ENCODE measurements at regions not wholly inside any gene's neighbourhood (a gene's known extent, or its start where the extent isn't known, plus 50 kb on each side); places are given as distances from the start of the nearest gene placed in this dataset.

DNA sequence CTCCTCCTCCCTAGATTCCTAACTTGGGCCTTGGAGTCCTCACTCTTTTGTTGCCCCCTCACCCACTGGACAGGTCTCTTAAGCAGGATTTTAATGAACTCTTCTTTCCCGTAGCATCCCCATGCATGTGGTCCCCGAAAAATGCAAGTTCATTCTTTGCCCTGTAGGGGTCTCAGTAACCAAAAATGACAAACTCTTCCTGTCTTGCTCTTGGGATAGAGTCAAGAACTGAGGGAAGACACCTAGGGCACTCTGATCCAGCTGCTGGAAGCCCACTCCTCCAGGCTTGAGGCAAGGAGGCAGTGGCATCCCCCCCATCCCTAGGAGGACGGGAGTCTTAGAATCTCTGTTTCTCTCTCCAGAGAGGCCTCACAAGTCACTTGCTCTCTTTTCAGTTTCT lies 987.0 kb downstream of the DIAPH3 start:
- no peak for DNase-seq

DNA sequence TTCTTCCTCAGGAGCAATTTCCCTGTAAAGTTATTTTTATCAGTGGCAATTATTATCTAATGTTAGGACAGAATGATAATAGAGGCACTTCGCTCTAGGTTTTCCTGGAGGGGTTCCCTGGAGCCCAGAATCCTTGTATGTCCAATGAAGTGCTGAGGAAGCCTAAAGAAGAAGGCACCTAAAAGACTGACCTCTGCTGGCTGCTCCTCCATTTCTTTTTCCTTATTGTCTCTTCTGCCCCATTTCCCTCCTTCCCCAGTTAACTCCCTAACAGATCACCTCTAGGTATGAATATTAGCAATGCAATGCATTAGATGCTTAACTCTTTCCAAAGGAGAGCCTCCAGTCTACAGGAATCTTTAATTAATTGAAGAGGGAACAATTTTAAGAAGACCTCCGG lies 985.4 kb downstream of the DIAPH3 start:
- no peak for DNase-seq

DNA sequence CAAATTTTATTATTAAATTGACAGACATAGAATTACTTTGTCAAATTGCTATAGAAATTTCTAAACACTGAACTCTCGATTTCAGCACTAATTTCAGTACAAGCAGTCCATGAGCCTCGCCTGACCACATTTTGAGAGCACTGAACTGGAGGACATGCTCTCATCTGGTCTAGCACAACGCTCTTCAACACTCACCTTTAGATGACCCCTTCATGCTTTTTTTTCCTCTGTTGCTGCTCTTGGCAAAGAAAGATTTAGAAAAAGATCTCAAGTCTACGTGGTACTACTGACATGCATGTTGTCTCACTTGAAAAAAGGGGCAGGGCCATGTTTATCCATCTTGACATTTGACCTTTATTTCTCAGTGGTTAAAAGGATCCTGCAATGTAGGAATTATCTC lies 981.5 kb downstream of the DIAPH3 start:
- no peak for DNase-seq

DNA sequence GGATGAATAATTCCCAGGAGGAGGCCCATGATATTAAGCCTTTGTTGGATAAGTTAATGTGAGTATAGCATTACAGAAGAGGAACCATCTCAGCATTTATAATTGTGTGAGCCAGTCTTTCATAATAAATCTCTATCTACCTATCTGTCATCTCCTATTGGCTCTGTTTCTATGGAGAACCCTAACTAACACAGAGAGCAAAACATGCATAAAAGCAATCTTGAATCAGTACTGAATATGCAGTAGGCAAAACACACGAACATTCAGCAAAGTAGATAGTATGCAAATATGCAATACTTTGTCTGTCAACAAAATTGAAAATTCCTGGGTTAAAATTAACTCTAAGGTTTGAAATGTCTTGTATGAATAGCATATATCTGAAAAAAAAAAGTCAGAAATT lies 966.3 kb downstream of the DIAPH3 start:
- no peak for DNase-seq

DNA sequence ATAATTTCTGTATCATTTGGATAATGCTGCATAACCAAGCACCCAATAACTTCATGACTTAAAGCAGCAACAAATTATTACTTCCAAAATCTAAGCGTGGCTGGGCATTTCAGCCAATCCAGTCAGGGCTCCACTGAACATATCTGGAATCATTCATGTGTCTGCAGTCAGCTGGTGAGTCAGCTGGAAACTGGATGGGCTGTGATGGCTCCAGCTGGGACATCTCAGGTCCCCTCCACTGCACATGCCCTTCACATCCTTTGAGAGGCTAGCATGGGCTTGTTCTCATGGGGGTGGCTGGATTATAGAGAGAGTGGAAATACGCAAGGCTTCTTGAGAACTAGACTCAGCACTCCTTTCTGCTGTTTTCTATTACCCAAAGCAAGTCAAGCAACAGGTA lies 961.9 kb downstream of the DIAPH3 start:
- no peak for DNase-seq

DNA sequence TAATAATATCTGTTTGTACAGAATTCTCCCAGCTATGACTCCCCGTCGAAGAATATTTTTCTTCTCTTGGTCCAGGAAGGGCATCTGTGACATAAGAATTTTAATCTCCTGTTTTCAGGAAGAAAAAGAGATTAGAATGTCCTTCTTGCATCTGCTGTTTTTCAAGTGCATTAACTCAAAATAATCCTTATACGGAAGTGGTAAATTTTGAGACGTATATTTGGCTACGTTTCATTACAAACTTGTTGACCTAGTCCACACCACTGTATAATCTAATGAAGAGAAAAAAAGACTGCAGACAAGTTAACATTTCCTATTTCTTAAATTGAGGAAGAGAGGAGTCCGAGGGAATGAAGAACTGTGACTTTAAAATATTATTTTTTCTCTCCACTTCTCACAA lies 959.9 kb downstream of the DIAPH3 start:
- no peak for DNase-seq

DNA sequence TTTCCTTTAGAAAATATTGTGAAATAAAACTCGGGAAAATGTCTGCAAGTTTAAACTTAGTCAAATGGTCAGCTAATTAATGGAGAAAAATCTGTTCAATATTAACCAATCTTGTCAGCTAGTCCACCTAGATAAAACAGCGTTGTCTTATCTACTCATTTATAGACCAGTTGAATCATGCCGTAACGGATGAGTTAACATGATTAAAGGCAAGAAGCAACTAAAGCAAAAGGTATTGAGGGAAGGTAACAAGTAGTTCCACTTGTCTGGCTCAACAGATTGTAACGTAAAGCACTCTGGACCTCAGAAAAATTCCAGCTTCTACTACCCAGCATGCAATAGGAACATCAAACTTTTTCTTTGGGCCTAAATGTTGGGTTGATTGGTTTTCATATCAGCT lies 958.2 kb downstream of the DIAPH3 start:
- no peak for DNase-seq

DNA sequence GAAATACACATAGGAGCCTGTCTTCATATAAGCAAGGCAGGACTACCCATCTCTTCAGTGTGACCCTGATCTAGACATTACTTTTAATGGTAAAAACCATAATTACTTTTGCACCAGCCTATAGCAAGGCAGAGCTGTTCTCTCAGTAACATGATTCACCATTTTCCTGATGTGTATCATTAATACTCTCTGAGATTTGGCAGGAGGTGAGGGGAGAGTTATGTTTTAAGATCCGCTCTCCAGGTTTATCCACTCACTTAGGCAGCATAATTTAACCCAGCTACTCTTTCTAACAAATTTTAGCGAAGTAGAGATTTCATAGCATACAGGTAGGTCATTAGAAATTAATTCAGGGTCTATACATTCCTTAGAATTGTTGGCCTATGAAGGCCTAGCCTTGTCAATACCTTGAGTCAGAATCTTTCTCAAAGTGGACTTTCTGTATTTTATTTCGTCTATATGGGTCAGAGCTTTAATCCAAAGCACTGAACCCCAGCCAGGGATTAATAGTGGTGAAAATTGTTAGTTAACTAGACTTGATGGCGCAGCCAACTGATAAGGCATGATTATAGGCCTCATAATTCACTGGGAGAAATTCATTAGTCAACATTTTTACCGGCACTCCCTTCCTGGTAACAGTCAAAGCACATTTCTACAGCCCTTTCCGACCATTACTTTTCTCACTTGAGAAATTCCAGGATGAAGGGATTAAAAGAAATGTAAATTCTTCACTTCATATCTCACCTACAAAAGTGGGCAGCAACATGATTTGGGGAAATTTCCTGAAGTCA lies 955.1 kb downstream of the DIAPH3 start:
- DNase-seq = no peak

DNA sequence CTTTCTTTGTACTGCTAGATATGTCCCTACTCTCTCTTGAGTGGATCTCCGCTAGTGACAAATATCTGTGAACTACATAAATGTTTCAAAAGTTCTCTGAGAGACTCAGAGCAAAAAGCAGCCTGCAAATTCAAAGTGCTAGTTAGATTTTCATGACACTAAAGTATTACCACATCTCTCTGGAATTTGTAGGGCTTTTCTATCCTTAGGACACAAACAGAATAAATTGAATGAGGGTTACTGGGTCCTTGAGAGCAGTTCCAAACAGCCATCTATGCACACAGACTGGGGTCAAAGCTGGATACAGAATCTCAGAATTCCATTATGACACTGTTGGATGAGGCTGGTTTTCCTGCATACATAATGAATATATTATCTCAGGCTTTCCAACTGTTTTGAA lies 953.2 kb downstream of the DIAPH3 start:
- no peak for DNase-seq

DNA sequence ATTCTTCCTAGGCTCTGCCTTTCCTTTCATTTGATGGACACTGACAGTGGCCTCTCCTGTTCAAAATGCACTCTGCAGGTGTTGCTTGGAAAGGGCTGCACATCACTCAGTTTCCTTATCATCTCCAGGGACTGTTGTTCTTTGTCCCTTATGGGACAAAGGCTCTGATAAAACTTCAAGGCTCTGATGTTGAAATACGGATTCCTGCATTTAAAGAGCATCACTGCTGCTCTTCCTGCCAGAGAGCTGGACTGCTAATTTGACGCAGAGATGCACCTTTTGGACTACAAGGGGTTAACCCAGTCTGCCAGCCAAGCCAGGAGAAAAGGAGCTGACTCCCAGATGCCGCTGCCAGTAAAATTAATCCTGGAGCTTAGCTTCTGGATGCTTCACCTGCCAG lies 952.1 kb downstream of the DIAPH3 start:
- DNase-seq = no peak

DNA sequence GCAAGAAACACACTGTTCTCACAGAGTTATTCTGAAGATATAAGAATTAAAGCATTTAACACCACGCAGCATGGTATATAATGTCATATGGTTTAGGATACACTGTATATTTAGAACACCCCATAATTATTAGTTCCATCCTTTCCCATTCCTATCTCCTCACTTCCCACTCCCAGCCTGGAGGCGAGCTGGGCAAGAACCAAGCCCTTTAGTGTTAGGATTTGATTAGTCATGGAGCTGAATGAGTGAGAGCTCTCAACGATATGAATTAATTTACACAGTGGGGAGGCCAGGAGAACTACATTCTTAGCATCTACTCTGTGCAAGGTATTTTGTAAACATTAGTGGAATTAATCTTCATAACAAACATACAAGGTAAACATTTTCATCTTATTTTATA lies 934.3 kb downstream of the DIAPH3 start:
- no peak for DNase-seq

DNA sequence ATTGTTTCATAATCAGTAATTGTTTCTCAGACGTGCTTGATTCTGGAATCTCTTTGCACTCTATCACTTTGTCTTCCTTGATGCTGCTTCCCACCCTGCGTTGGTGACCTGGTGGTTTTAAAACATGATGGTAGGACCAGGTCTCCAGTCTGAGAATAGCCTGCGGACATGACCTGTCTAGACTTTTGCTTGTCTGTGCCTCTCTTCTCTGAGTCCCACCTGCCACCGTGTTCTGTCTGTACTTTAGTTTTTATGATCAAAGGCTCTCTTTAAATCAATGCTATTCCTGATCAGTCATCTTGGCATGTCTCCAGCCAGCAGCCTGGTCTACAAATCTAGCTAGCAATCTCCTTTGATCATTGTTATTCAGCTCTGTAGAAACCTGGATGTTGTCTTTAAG lies 933.9 kb downstream of the DIAPH3 start:
- no peak for DNase-seq

DNA sequence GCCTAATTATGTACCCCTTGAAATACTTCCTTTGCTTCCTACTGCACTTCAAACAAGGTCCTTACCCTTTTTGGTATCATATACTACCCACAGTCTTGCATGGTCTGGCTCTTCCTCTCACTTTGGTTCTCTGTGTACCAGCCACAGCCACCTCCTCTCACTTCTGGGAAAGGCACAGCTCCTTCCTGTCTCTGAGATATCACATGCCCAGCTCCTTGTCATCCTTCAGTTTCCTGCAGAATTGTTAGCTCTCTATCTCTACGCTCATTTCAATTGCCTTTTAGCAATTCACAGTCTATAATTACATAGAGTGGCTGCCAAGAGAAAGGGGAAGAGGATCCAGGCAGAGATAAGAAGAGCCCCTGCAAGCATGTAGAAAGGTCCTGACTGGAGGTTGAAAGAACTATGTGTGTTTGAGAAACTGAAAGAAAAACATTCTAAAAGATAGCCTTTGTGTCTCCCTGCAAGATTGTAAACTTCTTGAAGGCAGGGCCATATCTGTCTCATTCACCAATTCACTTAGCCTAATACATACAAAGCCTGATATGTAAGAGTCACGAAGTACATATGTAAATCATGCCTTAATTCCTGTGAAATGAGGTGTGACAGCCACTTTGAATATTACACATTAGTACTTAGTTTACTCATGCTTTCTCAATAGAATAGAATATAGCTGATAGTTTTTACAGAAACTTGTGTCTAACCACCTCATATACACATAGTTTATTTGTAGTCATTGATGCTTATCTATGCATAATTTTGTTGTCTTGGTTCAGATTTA lies 933.1 kb downstream of the DIAPH3 start:
- DNase-seq = no peak

DNA sequence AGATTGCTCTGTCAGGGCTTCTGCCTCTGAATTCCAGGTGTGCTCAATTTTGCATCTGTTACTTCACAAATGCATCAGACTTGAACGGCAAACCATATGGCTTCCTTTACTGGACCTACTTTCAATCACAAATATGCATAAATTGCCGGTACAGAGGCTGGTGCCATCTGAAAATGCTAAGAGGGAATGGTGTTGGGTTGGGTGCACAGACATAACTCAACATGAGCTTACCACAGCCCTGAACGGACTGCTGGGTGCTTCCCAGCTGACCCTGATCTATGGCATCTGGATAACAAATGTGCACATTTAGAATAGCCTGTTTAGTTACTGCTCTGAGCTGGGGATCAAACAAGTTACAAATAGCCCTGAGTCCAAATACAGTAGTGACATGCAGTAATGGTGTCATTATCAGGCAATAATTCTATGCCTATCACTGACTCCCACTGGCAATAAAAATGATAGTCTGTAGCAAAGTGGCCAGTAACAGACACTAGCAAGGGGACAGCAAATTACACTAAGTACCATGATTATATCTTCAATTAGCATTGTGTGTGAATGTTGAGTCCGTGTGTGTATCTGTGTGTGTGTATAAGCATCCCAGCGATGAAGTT lies 927.3 kb downstream of the DIAPH3 start:
- DNase-seq = no peak

DNA sequence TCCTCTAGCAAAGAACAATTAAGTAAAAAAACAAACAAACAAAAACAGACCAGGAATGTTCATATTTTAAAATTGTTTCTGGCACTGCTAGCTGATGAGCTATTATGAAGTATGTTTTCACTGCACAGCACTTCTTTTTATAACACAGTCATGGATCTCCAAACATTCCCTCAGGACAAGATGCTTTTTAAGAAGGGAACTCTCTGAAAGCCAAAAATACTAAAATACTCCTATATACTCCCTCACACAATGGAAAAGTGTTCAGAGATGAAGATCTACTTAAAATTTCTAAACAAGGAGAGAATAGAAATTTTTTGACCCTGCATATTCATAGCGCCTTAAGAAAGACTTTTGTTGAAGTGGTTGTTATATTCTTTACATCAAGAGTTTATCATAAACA lies 926.8 kb downstream of the DIAPH3 start:
- no peak for DNase-seq

DNA sequence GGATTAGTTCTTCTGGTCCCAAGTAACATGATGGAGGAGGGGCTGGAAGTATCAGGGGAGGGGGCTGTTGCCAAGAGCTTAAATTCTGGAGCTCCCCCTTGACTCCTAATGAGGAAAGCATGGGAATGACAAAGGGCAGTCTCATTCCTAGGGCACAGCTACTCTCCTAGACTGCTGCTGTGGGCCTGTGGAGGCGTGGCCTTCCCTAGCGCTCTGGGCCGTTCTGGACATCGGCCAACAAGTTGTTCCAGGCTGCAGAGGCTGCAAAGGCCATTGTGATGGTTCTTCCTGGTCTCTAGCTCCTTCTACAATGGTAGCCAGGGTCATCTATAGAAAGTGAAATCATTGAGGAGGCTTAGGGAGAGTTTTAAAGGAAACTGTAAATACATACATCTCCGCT lies 916.6 kb downstream of the DIAPH3 start:
- DNase-seq = no peak

DNA sequence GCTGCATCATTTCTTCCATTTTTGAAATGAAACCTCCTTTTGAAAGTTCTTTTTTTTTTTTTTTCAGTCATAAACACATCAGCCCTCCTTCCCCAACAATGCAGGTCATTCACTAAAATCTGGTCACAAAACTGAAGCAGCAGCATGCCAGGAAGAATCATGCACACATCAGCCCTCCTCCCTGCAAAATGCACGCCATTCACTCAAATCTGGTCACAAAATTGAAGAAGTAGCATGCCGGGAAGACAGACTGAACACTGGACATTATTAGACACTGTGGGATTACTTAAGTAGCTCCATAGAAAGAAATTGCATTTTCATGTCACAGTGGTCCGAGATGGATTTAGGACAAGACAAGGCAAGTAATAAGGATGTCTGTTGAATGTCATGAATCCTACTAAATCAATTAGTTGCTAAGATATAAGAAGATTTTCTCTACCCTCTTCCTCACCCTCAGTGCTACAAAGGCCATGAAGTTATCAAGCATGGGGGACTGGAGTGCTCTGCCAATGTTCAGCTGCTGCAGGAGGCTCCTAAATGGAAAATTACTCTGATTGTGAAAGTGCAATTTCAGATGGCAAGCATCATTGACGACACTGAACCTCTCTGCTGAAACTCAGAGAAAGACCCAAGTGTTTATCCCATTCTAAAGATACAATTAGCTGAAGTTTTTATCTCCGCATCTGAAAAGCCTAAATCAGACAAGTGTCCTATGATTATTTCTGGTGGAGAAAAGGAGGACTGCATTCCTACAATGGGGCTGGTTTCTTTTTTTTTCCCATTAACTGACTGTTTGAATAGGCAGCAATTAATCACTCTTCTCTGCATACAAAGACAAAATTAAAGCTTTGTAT lies 913.2 kb downstream of the DIAPH3 start:
- no peak for DNase-seq

DNA sequence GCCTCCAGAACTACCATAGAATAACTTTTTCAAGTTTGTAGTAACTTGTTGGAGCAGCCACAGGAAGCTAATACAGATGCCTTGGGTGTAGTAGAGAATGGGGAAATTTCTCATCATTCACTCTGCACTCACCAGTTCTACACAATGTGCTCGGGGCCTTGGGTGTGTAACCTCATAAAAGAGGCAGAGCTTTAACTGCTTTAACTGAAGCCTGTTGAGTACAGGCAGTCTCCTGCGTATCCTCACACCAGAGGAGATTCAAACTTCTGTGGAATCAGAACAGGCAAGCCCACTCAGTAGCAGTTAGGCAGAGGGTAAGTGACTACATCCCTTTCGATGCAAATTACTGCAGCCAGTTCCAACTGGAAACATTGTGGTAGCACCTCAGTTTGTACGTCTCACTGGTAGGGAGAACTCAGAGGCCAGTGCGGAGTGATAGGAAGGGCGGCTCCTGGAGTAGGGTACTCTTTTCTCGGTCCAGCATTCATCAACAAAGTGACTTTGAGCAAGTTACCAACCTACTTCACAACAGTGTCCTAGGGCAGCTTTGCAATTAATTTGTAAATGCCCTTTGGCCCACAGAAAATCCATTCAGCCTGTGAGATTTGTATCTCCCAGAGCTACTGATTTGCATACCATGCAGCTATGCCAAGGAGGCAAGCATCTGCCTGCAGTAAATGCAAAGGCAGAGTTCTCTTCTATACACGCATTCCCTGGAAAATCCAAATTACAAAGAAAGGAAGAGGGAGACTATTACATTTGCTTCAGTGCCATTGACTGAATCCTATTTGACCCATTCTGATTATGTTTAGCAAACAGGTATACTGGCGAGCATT lies 904.3 kb downstream of the DIAPH3 start:
- no peak for DNase-seq

DNA sequence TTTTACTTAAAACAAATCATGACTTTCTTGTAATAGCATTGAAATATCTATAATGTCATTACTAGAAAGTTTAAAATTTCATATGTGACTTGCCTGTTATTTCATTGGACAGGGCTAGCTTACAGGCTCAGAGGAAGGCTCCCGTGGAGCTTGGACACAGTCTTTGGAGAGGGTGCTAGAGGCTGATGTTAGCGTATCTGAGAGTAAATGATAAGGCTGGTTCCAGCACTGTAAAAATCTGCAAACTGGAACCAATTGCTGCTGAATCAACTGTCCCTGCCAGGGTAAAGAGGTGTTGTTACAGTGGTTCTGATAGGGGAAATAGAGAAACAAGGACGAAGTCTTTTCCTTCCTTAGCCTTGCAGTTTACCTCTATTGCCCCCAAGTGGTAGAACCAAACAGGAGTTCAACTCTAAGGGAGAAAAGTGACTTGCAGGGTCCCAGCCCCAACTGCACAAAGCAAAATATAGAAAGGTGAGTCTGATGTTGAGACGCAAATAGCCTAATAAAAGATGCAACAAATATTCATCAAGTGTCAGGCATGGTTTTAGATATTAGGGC lies 901.7 kb downstream of the DIAPH3 start:
- DNase-seq = no peak

DNA sequence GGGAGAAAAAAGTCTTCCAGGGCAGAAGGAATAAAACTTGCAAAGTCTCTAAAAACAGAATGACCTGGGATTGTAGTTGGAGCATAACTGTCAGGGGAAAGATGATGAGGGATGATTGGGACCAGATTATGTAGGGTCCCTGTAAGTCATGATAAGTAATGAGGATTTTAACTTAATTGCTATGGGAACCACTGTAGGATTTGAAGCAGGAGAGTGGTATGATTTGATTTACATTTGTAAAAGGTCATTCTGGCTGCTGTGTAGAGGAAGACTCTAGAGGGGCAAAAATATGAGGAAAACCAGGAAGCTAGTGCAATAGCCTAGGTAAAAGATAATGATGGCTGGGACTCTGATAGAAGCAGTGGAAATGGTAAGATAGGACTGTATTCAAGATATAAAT lies 900.2 kb downstream of the DIAPH3 start:
- DNase-seq = no peak

DNA sequence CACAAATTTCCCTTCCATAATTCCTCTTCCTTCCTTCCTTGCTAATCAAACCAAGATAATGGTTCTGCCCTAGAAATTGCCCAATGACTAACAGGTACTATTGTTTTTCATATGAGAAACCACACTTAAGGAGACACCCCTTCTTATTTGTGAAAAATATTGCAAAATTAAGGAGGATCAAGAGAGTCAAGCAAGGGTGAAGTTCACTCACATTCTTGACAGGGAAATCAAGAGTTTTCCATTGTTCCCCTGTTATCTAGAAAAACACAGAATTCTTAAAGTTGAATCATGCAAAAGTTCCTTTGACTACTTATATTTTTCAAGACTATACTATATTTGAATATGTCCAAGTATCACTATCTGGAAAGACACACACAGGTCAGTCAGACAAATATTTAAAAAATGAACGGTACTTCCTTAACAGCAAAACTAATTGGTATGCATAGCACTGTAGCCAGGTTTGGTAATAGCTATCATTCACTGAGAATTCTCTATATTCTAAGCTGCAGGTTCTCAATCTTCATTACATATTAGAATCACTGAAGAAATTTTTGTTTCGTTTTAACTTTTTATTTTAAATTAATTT lies 897.2 kb downstream of the DIAPH3 start:
- DNase-seq = no peak
